IPS DF 19.7 (cell line): ENCODE measurements at regions not wholly inside any gene's neighbourhood (a gene's known extent, or its start where the extent isn't known, plus 50 kb on each side); places are given as distances from the start of the nearest gene placed in this dataset.

Experiments used
- DNase-seq: peaks from one replicate; pipeline ENCODE4 v3.0.0-alpha.2; 2013; ENCODE audit warnings: low read depth, low spot score

DNA sequence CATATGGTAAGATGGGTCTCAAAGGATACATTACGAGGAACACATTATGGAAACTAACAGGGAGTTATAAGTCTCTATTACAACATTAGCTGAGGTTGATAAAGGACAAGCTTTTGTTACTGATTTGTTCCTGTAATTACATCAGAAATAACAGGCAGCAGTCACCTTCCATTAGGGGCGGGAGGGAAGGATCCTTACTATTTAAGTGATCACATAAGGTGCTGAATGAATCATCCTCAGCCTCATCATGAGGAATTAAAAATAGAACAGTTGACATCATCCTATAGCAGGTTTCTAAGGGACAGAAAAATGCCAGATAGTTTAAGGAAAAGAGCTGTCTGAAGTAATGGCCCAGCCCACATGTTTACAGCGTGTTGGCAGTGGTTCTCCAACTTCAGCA lies 86.9 kb upstream of the MGAT5 start:
- no peak for DNase-seq

DNA sequence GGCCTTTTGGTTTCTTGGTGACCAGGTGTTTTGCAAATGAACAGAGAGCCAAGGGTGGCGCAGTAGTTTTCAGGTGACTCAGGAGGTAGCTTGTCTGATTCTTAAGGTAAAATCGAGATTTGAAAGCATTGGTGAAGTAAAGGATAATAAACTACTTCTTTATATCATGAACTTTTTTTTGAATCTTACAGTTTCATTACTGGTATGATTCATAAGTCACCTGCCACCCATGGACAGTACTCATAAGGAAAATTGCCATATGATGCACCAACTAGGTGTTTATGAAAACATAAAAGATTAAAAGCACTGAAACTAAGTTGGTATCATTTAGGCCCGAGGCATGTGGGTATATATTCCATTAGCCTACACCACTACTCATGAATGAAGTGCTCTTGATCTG lies 84.1 kb upstream of the MGAT5 start:
- no peak for DNase-seq

DNA sequence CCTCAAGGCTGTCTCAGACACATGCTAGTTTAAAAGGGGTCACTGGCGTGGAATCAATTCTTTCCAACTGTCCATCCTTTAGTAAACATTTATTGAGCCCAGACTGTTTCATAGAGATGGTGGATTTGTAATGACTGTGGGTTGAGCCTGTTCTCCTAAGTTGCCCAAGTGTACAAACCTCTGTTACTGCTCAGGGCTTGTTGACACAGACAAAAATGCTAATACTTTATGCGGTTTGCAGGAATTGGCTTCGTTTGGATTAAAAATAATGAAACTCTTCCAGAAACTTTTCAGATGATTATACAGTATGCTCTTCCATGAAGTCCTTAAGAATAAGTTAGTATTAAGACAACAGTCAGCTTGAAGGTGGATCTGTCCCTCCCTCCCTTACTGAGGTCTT lies 83.6 kb upstream of the MGAT5 start:
- no peak for DNase-seq

DNA sequence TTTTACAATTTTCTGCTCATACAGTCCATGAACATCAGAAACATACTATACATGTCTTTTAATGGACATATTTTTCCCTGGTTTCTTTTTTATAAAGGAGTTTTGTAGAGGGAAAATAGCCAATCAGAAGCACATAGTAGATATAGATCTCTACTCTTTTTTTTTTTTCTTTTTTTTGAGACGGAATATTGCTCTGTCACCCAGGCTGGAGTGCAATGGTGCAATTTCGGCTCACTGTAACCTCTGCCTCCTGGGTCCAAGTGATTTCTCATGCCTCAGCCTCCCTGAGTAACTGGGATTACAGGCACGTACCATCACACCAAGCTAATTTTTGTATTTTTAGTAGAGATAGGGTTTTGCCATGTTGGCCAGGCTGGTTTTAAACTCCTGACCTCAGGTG lies 83.2 kb upstream of the MGAT5 start:
- DNase-seq: no peak

DNA sequence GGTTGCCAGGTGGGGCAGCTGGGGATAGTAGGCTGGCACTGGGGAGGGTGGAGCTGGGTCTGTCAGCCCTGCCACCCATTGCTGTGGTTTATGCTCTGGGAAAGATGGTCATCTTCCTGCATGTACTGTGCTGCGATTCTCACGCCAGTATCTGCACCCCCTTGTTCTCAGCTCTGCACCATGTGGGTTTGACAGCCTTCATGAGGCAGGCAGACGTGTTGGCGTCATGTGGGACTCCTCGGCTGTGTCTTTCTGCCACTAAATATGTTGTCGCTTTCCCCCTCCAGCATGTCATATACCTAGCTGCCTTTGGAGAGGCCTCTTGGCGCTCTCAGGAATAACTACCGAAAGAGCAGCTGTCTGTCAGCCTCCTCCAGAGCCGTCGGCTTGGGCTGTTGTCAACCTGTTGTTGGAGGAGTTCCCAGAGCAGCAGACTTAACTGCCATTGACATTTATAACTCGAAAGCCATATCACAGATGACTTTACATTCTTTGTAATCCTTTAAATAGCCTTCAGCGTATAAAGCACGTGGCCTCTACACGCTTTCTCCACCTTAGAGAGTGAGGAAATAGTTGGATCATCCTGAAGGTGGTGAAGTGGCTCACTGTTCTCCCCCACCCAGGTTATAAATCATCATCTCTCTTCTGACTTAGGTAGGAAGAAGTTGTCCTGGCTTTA lies 80.4 kb upstream of the MGAT5 start:
- no peak for DNase-seq

DNA sequence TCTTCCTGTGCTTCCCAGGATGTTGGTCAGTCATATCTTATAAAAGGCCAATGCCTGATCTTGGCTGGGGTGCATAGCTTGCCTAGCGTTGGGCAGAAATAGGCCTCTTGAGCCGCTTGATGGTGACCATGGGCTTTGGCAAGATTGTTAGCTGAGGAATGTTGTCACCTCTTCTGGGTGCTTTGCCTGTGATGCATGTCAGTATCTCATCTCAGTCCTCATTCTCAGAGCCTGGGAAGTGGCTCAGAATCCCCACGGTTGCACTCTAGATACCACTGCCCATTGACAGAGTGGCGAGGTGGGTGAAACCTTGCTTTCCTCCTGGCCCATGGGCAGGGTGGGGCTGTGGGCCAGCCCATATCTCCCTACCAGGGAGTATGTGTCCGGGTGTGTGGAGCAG lies 79.2 kb upstream of the MGAT5 start:
- no peak for DNase-seq

DNA sequence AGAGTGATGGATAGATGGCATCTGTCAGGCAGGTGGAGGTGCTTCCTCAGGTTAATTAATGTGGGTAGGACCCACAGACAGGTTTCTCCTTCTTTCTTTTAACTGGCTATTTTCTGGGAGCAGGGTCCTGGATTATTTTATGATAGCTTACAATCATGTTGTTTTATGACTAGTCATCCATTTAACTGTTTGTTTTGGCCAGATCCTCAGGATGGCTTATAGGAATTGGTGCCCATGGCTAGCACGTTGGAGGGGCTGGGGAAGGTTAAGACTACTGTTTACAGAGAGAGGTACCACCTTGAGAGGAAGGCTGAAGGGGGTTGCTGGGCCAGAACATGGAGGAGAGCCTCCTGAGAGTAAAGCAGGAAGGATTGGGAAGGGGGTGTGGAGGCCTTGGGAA lies 78.0 kb upstream of the MGAT5 start:
- DNase-seq: no peak

DNA sequence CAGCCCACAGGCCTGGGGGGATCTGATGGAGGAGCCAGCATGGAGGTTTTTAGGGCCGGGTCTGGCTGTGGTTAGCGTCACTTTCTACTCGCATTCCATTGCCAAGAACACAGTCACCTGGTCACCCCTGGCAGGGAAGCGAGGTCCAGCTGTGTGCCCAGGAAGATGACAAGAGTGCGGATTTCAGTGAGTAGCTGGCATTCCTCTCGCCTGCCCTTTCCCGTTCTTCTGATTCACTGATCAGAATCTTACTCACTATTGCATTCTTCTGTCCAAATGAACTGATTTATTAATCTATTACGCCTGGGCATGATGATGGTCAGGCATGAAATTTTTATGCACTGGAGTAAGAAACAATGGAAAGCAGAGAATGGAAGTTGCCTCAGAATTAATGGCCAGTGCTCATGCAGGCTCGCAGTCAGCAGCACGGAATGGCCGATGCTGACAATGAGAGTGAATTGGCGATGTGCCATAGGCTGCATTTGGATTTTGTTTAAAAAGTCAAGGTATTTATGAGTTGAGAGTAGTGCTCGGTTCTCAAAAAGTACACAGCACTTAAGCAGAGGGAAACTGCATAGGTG lies 76.4 kb upstream of the MGAT5 start:
- DNase-seq: no peak

DNA sequence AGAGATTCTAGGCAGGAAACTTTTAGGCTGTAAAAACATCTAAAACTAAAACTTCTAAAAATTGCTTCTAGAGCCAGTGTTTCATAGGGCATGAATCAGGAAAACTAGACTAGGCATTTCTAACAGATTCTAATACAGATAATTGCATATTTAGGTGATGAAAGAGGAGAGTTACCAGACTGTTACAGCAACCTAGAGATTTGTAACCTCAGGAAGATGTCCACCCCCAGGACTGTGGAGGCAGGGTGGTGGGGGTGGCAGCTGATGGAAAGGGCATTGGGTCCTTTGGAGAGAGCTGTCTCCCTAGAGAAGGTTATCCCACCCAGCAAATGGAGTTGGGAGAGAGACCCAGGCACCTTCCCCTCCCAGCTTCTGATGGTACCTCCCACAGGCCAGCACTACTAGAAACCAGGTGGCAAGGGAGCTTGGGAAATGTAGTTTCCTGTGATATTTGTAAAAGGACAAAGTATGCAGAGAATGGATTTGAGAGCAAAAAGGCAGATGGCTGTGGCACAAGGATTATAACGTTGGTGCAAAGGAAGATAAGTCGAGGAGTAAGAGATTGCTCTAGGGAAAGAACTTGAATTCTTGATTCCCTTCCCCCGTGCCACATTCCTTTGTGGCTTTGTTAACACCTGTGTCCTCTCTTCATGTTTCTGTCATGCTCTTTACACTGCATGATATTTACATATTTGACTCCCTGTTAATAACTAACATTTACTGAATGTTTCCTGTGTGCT lies 75.6 kb upstream of the MGAT5 start:
- no peak for DNase-seq

DNA sequence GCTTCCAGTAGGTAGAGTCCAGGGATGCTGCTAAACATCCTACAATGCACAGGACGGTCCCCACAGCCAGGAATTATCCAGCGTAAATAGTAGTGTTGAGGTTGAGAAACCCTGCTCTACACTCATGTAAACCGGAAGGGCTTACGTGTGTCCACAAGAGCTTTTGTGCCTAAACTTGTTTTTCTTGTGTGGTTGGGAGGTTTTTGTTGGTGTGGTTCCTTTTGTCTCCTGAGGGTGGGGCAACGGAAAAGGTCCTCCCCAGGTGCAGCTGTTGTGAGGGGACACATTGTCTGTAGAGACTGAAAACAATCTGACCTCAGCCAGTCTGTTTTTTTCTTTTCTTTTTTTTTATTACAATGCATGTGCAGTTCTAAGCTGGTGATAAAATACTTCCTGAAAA lies 72.7 kb upstream of the MGAT5 start:
- DNase-seq: no peak

DNA sequence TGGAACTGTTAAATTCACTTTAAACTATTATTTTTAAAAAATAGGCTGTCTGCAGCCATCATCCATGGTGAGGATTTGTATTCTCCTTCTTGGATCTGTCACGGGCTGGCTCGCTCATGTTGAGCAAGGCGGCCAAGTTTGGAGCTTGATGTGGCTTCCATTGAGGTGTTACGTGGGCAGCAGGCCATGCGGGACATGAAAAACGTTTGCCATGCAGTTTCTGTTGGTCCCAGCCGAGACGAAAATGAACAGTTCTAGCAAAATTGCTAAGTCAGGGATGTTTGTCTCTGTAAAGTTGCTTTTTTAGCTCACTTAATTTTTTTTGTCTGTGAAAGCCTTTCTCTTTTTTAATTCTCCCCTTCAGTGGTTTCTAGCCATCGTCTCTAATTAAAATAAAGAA lies 70.2 kb upstream of the MGAT5 start:
- DNase-seq: no peak

DNA sequence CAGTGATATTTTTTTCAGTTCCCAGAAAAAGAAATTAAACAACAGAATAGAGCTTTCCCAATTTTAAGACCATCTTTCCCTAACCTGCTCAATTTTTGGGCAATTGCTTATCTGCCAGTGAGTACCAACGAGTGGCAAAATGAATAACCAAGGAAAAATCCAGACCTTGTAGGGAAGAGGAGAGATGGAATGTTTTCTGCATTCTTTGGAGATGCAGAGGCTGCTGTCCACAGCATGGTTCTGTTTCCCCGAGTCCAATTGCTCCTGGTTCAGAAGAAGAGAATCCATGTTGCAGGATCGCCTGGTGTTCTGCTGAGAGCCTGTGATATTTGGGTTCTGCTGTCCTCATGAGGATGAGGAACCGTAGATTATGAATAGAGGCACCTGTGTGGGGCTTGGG lies 68.2 kb upstream of the MGAT5 start:
- no peak for DNase-seq

DNA sequence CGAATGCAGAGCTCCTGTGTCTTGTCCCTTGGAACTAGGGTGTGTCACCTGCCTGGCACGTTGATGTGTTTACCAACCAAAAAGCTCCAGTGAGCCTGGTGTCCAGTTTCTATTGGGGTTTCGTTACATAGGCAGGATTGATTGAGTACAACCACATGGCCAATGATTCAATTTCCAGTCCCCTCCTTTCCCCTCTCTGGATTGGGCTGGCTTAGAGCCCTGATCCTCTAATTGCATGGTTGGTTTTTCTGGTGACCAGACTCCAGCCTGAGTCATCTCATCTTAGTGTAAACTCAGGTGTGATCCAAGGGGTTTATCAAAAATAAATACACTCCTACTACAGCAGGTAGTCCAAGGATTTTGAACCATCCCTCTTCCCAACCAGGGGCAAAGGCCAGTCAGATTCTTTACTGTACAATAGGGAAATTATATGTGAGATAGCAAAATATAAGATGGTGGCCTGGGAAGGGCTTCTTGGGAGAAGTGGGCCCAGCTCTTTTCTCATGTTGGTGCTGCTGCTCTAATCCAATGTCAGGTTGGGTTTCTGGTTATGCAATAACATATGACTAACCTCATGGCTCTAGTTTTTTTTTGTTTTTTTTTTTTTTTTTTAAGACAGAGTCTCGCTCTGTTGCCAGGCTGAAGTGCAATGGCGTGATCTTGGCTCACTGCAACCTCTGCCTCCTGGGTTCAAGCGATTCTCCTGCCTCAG lies 64.7 kb upstream of the MGAT5 start:
- DNase-seq: no peak

DNA sequence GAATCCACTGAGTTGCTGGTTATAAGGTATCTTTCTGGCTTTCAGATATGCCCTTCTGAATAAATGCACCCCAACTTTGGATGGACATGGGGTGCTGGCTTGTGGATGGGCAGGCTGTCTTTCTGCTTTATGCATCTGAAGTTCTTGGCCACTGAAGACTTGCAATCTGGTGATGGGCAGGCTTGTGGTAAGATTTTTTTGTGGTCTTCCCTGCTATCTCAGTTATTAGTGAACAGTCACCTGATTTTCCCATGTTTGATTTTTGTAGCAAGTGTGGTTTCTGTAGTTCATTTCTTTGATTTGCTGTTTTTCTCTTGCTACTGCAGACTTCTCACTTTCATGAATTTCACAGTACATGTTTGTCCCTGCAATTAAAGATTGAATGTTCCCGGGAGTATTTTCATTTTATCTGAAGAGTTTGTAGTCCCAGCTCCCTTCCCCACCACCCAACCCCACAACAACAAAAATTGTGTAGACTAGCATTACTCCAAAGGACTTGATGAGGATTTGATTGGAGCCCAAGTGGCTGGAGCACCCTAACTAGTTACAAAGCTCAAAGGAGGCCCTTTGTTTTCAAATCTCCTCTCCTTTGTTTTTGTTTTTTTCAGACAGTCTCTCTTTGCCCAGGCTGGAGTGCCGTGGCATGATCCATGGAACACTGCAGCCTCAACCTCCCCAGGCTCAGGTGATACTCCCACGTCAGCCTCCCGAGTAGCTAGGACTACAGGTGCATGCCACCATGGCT lies 63.6 kb upstream of the MGAT5 start:
- DNase-seq: no peak

DNA sequence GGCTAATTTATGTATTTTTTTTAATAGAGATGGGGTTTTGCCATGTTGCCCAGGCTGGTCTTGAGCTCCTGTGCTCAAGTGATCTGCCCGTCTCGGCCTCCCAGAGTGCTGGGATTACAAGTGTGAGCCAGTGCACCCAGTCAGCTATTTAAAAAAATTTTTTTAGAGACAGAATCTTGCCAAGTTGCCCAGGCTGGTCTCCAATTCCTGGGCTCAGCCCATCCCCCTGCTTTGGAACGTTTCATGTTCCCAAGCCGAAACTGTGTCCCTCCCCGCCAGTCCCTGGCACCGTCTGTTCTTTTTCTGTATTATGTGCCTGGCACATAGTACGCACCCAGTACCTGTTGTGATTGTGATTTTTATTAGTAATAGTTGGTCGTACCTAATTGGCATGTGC lies 63.1 kb upstream of the MGAT5 start:
- no peak for DNase-seq

DNA sequence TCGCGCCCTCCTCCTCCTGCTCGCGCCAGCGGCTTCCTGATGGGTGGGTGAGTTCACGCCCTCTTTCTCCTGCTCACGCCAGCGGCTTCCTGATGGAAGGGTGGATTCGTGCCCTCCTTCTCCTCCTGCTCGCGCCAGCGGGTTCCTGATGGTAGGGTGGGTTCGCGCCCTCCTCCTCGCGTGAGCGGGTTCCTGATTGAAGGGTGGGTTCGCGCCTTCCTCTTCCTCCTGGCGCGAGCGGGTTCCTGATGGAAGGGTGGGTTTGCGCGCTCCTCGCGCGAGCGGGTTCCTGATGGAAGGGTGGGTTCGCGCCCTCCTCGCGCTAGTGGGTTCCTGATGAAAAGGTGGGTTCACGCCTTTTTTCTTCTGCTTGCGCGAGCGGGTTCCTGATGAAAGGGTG lies 62.0 kb upstream of the MGAT5 start:
- no peak for DNase-seq

DNA sequence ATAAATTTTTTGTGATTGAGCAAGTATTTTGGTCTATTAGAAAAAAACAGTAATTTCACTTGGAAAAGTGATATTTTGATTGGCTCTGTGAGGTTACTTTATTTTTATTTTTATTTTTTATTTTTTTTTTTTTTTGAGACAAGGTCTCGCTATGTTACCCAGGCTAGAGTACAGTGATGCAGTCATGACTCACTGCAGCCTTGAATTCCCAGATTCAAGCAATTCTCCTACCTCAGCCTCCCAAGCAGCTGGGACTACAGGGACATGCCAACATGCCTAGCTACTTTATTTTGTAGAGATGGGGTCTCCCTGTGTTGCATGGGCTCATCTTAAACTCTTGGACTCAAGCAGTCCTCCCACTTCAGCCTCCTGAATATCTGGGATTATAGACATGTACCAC lies 60.9 kb upstream of the MGAT5 start:
- no peak for DNase-seq

DNA sequence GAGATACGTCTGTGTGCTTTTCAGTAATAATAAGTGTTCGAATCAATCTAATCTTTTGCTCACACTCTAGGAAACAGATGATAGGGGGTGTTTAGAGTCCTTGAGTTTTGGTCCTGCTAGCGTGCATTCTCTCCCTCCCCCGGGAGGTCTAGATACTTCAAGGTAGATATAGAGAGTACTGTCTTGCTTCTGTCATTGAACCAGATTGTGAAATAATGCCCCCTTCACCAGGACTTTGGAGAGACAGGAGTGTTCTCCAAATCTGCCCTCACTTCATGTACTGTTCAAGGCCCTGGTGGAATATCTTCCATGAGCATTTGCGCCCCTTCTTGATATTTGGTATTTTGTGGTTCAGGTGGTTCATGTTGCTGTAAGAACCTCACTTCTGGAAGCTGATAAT lies 59.4 kb upstream of the MGAT5 start:
- DNase-seq: no peak

DNA sequence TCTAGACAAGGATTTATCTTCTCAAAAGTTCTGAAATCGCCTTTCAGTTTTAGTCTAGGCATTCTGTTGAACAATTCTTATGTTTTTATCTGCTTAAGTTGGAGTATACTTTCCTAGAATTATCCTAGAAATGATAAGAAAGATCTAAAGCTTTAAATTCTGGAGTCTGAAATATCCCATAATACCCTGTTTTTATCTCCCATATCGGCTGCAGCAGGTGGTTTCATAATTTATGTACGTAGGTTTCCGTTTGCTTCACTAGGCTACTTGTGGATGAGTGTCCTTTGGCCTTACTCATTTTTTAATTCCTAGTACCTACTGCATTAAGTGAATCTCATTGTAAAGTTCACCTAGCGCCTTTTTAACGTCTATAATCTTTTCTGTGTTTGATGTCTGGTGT lies 58.5 kb upstream of the MGAT5 start:
- DNase-seq: no peak

DNA sequence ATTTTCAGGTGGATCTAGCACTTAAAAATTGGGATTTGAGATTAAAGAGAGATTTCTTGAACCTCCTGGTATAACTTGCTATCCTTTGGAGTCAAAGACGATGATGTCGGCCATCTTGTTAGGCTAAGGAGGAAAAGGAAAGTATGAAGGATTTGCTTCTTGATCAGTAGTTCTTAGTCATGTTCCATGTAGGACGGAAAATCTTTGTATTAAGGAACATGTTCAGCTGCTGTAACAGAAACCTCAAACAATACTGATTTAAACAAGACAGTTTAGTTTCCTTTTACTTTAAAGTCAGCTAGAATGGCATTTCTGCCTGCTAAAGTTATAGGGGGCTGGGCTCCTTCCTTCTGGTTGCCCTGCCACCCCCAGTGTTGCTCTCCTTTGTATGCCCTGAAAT lies 56.4 kb upstream of the MGAT5 start:
- DNase-seq: no peak

DNA sequence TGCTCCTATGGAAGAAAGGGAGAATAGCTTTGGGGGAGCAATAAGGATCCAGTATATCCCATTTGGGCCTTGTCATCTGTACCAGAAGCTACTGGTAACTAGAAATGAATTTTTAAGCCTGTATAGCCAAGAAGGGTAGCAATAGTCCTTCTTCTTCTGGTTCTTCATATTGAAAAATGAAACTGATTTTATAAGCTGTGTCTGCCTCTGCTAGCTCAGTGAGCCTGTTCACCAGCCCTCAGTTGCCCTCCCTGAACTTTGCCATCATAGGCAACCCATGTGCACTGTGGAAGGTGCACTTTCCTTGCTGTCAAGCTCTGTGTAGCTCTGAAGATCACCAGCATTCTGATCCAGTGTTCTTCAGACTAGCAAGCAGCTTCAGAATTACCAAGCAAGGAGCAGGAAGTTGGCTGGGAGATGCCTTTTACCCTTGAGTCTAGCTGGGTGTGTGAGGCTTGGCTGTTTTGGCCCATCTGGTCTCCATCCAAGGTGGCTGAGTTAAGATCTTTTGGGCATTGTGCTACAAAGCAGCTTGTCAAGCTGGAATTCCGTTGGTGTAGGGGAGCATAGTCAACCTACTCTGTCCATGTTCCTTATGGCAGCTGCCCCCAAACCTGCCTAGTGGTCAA lies 55.8 kb upstream of the MGAT5 start:
- no peak for DNase-seq

DNA sequence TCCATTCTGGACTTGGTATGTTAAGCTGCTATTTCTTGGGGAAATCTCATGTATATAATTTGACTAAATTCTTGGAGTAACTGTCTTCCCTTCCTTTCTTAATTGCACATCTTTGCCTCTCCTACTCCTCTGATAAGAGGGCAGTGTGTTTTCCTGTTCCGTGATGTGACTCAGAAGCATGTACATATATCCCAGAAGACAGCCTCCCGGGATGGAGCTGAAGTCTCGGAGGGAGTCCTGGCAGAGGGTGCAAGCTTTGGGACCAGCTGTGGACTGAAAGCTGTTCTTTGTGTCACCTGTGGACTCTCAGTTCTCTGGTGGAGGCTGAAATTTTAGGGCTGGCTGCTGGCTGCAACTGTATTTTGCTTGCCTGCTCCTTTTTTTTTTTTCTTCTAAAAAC lies 54.7 kb upstream of the MGAT5 start:
- no peak for DNase-seq
